ENCODE measurements at regions not wholly inside any gene's neighbourhood (a gene's known extent, or its start where the extent isn't known, plus 50 kb on each side); places are given as distances from the start of the nearest gene placed in this dataset.

DNA sequence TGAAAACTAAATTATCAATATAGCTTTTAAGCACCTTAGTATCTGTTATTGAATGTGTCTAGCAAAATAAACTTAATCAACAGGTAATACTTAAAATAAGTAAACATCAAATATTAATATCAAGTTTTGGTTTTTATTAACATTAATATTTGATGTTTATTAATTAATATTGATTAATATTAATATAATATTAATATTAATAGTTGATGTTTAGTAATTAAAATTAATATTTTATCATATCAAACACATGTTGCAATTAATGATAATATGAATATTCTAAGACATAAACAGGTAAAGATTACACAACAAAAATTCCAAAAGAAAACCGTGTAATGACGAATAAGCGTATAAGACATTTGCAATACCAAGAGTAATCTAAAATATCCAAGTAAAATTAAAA lies 222.8 kb upstream of the PRR20A start:
- no peaks in the 10 kb centered on the region for H3K4me1 ChIP-seq
- intact Hi-C loops (cut with DNase I) = no loop called here
- 95% methylated on average over 3 of the region's 3 CpGs for WGBS

GRCh38 chr13:56923626-56924140 lies 217.0 kb upstream of the PRR20A start:
- no peaks in the 10 kb centered on the region for H3K9me3 ChIP-seq
- H3K27me3 ChIP-seq = no peaks in the 10 kb centered on the region
- DNase-seq (ENCODE audit: extremely low spot score) = no peak
- no peak overlapping the region for H3K27ac ChIP-seq (replicated peaks in 1 of 4)
- H3K4me1 ChIP-seq = no peaks in the 10 kb centered on the region
- TF ChIP-seq POLR2A (IDR thresholded peaks at IDR 0.05; ENCODE audit: low read depth) (no peak), POLR2AphosphoS5 (IDR thresholded peaks at IDR 0.05) (no peak), CTCF (IDR thresholded peaks at IDR 0.05) (no peak), EP300 (IDR thresholded peaks at IDR 0.05) (no peak)
- H3K36me3 ChIP-seq = no peaks in the 10 kb centered on the region
- intact Hi-C loops (cut with DNase I) = no loop called here
- WGBS = 82% methylated on average over 2 of the region's 2 CpGs
- no peak overlapping the region for H3K4me3 ChIP-seq

More for the DNA sequence above, 222.8 kb upstream of the PRR20A start:
- Histone ChIP-seq H3K27ac (replicated peaks in 1 of 4) (no peak overlapping the region), H3K36me3 (no peaks in the 10 kb centered on the region), H3K27me3 (no peaks in the 10 kb centered on the region), H3K9me3 (no peaks in the 10 kb centered on the region), H3K4me3 (no peak overlapping the region)
- DNase-seq (ENCODE audit: extremely low spot score) = no peak
- TF ChIP-seq POLR2AphosphoS5 (IDR thresholded peaks at IDR 0.05) (no peak), CTCF (IDR thresholded peaks at IDR 0.05) (no peak), POLR2A (IDR thresholded peaks at IDR 0.05; ENCODE audit: low read depth) (no peak)

DNA sequence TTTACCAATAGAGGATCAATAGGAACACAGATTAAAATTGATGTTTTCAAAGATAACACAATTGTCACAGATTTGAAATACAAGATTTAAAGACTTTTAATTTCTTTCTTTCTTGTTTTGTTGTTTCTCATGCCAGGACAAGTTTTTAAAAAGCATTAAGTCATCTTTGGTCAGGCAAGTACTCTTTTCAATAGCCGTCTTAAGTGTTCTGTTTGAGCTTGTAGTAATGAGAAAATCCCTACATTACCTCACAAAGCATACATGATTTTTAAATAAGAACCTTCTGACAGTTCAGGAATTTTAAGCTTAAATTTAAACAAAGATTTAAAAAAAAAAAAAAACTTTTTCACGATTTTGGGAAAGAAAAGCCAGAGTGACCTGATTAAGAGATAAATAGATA lies 216.3 kb upstream of the PRR20A start:
- Histone ChIP-seq H3K9me3 (no peaks in the 10 kb centered on the region), H3K4me1 (no peaks in the 10 kb centered on the region), H3K27me3 (no peaks in the 10 kb centered on the region), H3K4me3 (no peak overlapping the region), H3K27ac (replicated peaks in 1 of 4) (no peak overlapping the region), H3K36me3 (no peaks in the 10 kb centered on the region)
- TF ChIP-seq POLR2A (IDR thresholded peaks at IDR 0.05; ENCODE audit: low read depth) = no peak
- TF ChIP-seq CTCF (IDR thresholded peaks at IDR 0.05) = no peak
- TF ChIP-seq EP300 (IDR thresholded peaks at IDR 0.05) = no peak
- no peak for TF ChIP-seq POLR2AphosphoS5 (IDR thresholded peaks at IDR 0.05)
- WGBS = 61% methylated on average over 2 of the region's 2 CpGs
- no peak for DNase-seq (ENCODE audit: extremely low spot score)
- intact Hi-C loops (cut with DNase I) = no loop called here

- intact Hi-C loops (cut with DNase I) = no loop called here
- no peak for DNase-seq (ENCODE audit: extremely low spot score)
- Histone ChIP-seq H3K36me3 (no peaks in the 10 kb centered on the region), H3K4me3 (no peak overlapping the region), H3K4me1 (no peaks in the 10 kb centered on the region), H3K27me3 (no peaks in the 10 kb centered on the region), H3K9me3 (no peaks in the 10 kb centered on the region), H3K27ac (replicated peaks in 1 of 4) (no peak overlapping the region)
- no peak for TF ChIP-seq POLR2A (IDR thresholded peaks at IDR 0.05; ENCODE audit: low read depth)
- TF ChIP-seq CTCF (IDR thresholded peaks at IDR 0.05) = no peak
- TF ChIP-seq EP300 (IDR thresholded peaks at IDR 0.05) = no peak
- TF ChIP-seq POLR2AphosphoS5 (IDR thresholded peaks at IDR 0.05) = no peak
- WGBS = 81% methylated on average over 1 of the region's 1 CpG
These were observed 208.6 kb upstream of the PRR20A start for GRCh38 chr13:56932104-56932503.

DNA sequence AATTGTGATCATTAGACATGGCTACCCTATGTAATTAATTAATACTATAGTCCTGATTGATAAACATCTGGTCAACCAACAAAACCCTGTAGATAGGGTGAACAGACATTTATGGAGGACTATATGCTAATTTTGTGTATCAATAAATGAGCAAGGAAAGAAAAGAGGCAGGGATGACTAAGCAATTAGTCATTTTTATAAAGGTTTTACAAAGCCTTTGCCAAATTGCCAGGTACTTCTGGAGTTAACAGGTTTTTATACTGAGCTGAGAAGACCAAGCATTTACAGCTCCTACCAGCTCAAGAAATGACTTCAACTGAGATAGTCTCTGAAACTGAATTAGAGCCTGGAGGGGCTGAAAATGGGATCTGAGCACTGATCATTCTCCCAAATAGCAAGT lies 186.8 kb upstream of the PRR20A start:
- no peak for DNase-seq (ENCODE audit: extremely low spot score)
- H3K27ac ChIP-seq (replicated peaks in 1 of 4) = no peak overlapping the region

More for the DNA sequence above, 186.8 kb upstream of the PRR20A start:
- no peak for TF ChIP-seq POLR2A (IDR thresholded peaks at IDR 0.05; ENCODE audit: low read depth)
- TF ChIP-seq CTCF (IDR thresholded peaks at IDR 0.05) = no peak
- TF ChIP-seq EP300 (IDR thresholded peaks at IDR 0.05) = no peak
- TF ChIP-seq POLR2AphosphoS5 (IDR thresholded peaks at IDR 0.05) = no peak
- Histone ChIP-seq H3K27me3 (no peaks in the 10 kb centered on the region), H3K36me3 (no peaks in the 10 kb centered on the region), H3K4me1 (no peaks in the 10 kb centered on the region), H3K4me3 (no peak overlapping the region), H3K9me3 (no peaks in the 10 kb centered on the region)
- intact Hi-C loops (cut with DNase I) = no loop called here

Measured in esophagus muscularis mucosa (tissue), 4 donors.